ENCODE measurements at regions not wholly inside any gene's neighbourhood (a gene's known extent, or its start where the extent isn't known, plus 50 kb on each side); places are given as distances from the start of the nearest gene placed in this dataset.

DNA sequence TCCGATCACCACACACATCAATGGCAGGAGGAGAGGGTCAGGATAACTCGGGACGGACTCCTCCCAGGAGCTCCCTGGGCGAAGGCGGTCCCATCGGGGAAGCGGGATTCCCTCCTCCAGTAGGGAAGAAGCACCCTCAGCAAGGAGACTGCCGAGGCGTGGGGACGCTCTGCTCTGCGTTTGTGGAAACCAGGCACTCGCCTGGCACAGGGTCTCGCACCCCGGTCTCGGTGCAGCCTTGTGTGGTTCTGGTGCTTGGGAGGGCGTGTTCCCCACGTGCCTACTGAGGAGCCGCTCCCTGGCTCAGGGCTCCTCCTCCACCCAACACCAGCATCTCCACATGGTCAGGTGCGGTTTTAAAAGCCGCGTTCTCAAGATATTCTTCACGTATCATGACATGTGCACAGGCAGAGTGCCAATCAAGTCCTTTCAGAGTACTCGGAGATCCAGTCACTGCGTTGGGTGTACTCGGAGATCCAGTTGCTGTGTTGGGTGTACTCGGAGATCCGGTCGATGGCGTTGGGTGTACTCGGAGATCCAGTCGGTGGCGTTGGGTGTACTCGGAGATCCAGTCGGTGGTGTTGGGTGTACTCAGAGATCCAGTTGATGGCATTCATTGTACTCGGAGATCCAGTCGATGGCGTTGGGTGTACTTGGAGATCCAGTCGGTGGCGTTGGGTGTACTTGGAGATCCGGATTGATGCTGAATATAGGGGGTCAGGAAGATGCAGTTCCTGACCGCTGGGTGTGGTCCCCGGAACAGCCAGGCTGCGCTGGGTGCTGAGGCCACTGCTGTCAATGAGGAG is 117.5 kb downstream of the RTP5 start:
- RAD21 ChIA-PET (ENCODE audit: unreplicated experiment): no interaction called here
- Histone ChIP-seq H3K36me3 (ENCODE audit: control insufficient read depth in 2 of 2, insufficient read depth in 2 of 2, low read length in 1 of 2) (no peaks in the 10 kb centered on the region), H3K4me2 (ENCODE audit: control insufficient read depth, insufficient read depth) (no peak overlapping the region), H3K4me1 (ENCODE audit: control insufficient read depth, insufficient read depth, low read length) (no peaks in the 10 kb centered on the region), H4K20me1 (ENCODE audit: control insufficient read depth, insufficient read depth) (no peaks in the 10 kb centered on the region), H3K4me3 (no peak overlapping the region), H2AFZ (ENCODE audit: control insufficient read depth, low read depth, low read length) (no peak overlapping the region), H3K27me3 (replicated peaks in 1 of 2; ENCODE audit: control insufficient read depth in 2 of 2, insufficient read depth in 2 of 2, low read length in 1 of 2) (no peaks in the 10 kb centered on the region), H3K9ac (ENCODE audit: control insufficient read depth, insufficient read depth, low read length) (no peak overlapping the region), H3K9me3 (replicated peaks; ENCODE audit: control insufficient read depth, insufficient read depth, low read length) (no peaks in the 10 kb centered on the region; the same call in 2 of the 3 replicates), H3K79me2 (ENCODE audit: control insufficient read depth, insufficient read depth, low read length) (no peaks in the 10 kb centered on the region), H3K27ac (ENCODE audit: control insufficient read depth, insufficient read depth) (no peak overlapping the region)
- FAIRE-seq: no peak
- 79% methylated on average over 40 of the region's 43 CpGs for WGBS (ENCODE audit: insufficient coverage, insufficient replicate concordance, low lambda C conversion rate, missing lambda C conversion rate)
- TF ChIP-seq EZH2 (IDR thresholded peaks at IDR 0.05; ENCODE audit: borderline replicate concordance, control insufficient read depth, low read depth, low read length) (no peak), BACH1 (IDR thresholded peaks at IDR 0.05; ENCODE audit: borderline replicate concordance) (no peak), NFXL1 (IDR thresholded peaks at IDR 0.05; ENCODE audit: borderline replicate concordance) (no peak), IRF4 (IDR thresholded peaks at IDR 0.05; ENCODE audit: low read depth, low read length) (no peak), EGR1 (IDR thresholded peaks at IDR 0.05; ENCODE audit: borderline replicate concordance in 1 of 2, low read depth in 2 of 2, low read length in 2 of 2) (no peak), ZNF274 (IDR thresholded peaks at IDR 0.05; ENCODE audit: insufficient read depth, insufficient read length) (no peak), JUNB (IDR thresholded peaks at IDR 0.05) (no peak), YY1 (IDR thresholded peaks at IDR 0.05; ENCODE audit: low read depth, low read length) (no peak), HDGF (IDR thresholded peaks at IDR 0.05) (no peak), SMARCA5 (IDR thresholded peaks at IDR 0.05) (no peak)
- TF ChIP-seq, protein P1, sequence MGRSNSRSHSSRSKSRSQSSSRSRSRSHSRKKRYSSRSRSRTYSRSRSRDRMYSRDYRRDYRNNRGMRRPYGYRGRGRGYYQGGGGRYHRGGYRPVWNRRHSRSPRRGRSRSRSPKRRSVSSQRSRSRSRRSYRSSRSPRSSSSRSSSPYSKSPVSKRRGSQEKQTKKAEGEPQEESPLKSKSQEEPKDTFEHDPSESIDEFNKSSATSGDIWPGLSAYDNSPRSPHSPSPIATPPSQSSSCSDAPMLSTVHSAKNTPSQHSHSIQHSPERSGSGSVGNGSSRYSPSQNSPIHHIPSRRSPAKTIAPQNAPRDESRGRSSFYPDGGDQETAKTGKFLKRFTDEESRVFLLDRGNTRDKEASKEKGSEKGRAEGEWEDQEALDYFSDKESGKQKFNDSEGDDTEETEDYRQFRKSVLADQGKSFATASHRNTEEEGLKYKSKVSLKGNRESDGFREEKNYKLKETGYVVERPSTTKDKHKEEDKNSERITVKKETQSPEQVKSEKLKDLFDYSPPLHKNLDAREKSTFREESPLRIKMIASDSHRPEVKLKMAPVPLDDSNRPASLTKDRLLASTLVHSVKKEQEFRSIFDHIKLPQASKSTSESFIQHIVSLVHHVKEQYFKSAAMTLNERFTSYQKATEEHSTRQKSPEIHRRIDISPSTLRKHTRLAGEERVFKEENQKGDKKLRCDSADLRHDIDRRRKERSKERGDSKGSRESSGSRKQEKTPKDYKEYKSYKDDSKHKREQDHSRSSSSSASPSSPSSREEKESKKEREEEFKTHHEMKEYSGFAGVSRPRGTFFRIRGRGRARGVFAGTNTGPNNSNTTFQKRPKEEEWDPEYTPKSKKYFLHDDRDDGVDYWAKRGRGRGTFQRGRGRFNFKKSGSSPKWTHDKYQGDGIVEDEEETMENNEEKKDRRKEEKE (IDR thresholded peaks at IDR 0.05): no peak
- TF ChIP-seq, protein P2, sequence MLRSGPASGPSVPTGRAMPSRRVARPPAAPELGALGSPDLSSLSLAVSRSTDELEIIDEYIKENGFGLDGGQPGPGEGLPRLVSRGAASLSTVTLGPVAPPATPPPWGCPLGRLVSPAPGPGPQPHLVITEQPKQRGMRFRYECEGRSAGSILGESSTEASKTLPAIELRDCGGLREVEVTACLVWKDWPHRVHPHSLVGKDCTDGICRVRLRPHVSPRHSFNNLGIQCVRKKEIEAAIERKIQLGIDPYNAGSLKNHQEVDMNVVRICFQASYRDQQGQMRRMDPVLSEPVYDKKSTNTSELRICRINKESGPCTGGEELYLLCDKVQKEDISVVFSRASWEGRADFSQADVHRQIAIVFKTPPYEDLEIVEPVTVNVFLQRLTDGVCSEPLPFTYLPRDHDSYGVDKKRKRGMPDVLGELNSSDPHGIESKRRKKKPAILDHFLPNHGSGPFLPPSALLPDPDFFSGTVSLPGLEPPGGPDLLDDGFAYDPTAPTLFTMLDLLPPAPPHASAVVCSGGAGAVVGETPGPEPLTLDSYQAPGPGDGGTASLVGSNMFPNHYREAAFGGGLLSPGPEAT (IDR thresholded peaks at IDR 0.05; ENCODE audit: low read depth): no peak
- CTCF ChIA-PET: interaction anchor here (1.0 kb wide), 1 partner anchor 21 kb away, joined by 3 read pairs; no protein-coding TSS in a partner anchor
- intact Hi-C loops (cut with micrococcal nuclease; ENCODE audit: unreplicated experiment) (no loop called here), in situ Hi-C loops (cut with MboI) (no loop called here)
- POLR2A ChIA-PET: no interaction called here
- BruUV-seq (replicated peaks): no TSS peak
- DNase-seq (ENCODE audit: low read depth, low spot score): no peak
- no peak for ATAC-seq
- SMC1A ChIA-PET (ENCODE audit: uncharacterized antibody, unreplicated experiment): no interaction called here
